ENCODE measurements at regions not wholly inside any gene's neighbourhood (a gene's known extent, or its start where the extent isn't known, plus 50 kb on each side); places are given as distances from the start of the nearest gene placed in this dataset.
A peak's percentile ranks its signal among the peaks of the same experiment; 100 is the strongest.

GRCh38 chr13:36528105-36528504, 95.8 kb downstream of the CCNA1 start:
- Histone ChIP-seq H3K27me3 (no peaks in the 10 kb centered on the region), H3K27ac (no peak overlapping the region), H3K4me1 (no peaks in the 10 kb centered on the region), H3K36me3 (no peaks in the 10 kb centered on the region), H3K9me3 (no peaks in the 10 kb centered on the region), H3K4me3 (no peak overlapping the region)
- TF ChIP-seq CTCF (IDR thresholded peaks at IDR 0.05) = no peak
- TF ChIP-seq POLR2A (IDR thresholded peaks at IDR 0.05) = no peak
- intact Hi-C loops (cut with DNase I; ENCODE audit: low total_unique reads) = no loop called here
- no peak for DNase-seq

- intact Hi-C loops (cut with DNase I; ENCODE audit: low total_unique reads) = no loop called here
- Histone ChIP-seq H3K27me3 (no peaks in the 10 kb centered on the region), H3K4me3 (no peak overlapping the region), H3K9me3 (no peaks in the 10 kb centered on the region), H3K36me3 (no peaks in the 10 kb centered on the region), H3K4me1 (no peaks in the 10 kb centered on the region), H3K27ac (no peak overlapping the region)
- TF ChIP-seq CTCF (IDR thresholded peaks at IDR 0.05) (no peak), POLR2A (IDR thresholded peaks at IDR 0.05) (no peak)
- peak; percentile 28 to 54 for DNase-seq
Measured at GRCh38 chr13:36530050-36530789, 97.9 kb downstream of the CCNA1 start.

GRCh38 chr13:36530861-36531590, 98.7 kb downstream of the CCNA1 start:
- Histone ChIP-seq H3K4me3 (no peak overlapping the region), H3K36me3 (no peaks in the 10 kb centered on the region), H3K27me3 (no peaks in the 10 kb centered on the region), H3K4me1 (no peaks in the 10 kb centered on the region), H3K27ac (no peak overlapping the region), H3K9me3 (no peaks in the 10 kb centered on the region)
- intact Hi-C loops (cut with DNase I; ENCODE audit: low total_unique reads) = no loop called here
- TF ChIP-seq CTCF (IDR thresholded peaks at IDR 0.05) = no peak
- no peak for TF ChIP-seq POLR2A (IDR thresholded peaks at IDR 0.05)
- no peak for DNase-seq

GRCh38 chr13:36531746-36532486, 99.6 kb downstream of the CCNA1 start:
- Histone ChIP-seq H3K27me3 (no peaks in the 10 kb centered on the region), H3K9me3 (no peaks in the 10 kb centered on the region), H3K4me1 (no peaks in the 10 kb centered on the region), H3K27ac (no peak overlapping the region), H3K36me3 (no peaks in the 10 kb centered on the region), H3K4me3 (no peak overlapping the region)
- TF ChIP-seq POLR2A (IDR thresholded peaks at IDR 0.05) = no peak
- TF ChIP-seq CTCF (IDR thresholded peaks at IDR 0.05) = no peak
- no peak for DNase-seq
- intact Hi-C loops (cut with DNase I; ENCODE audit: low total_unique reads) = no loop called here

- H3K4me1 ChIP-seq = no peaks in the 10 kb centered on the region
- DNase-seq = no peak
- TF ChIP-seq CTCF (IDR thresholded peaks at IDR 0.05) (no peak), POLR2A (IDR thresholded peaks at IDR 0.05) (no peak)
- intact Hi-C loops (cut with DNase I; ENCODE audit: low total_unique reads) = no loop called here
- H3K4me3 ChIP-seq = no peak overlapping the region
- no peak overlapping the region for H3K27ac ChIP-seq
- no peaks in the 10 kb centered on the region for H3K27me3 ChIP-seq
- no peaks in the 10 kb centered on the region for H3K36me3 ChIP-seq
- H3K9me3 ChIP-seq = peaks cover 0 to 4% of the 10 kb centered on the region in 2 donors
Measured at GRCh38 chr13:36533806-36534205, 101.5 kb downstream of the CCNA1 start.

Measured in uterus (tissue), 3 donors.